ENCODE measurements at regions not wholly inside any gene's neighbourhood (a gene's known extent, or its start where the extent isn't known, plus 50 kb on each side); places are given as distances from the start of the nearest gene placed in this dataset.

GRCh38 chr2:193847130-193847529, 1652.4 kb upstream of the TMEFF2 start:
- Histone ChIP-seq H3K9me2 (replicated peaks; ENCODE audit: insufficient read depth, low read length) (no peaks in the 10 kb centered on the region), H3K27me3 (replicated peaks; ENCODE audit: insufficient read depth, low read length) (no peaks in the 10 kb centered on the region), H4K20me1 (ENCODE audit: insufficient read depth, low read length) (no peaks in the 10 kb centered on the region), H3F3A (ENCODE audit: insufficient read depth, low read length) (no peaks in the 10 kb centered on the region), H3K9me3 (replicated peaks; ENCODE audit: insufficient read depth, low read length) (no peaks in the 10 kb centered on the region), H3K36me3 (replicated peaks; ENCODE audit: insufficient read depth, low read length) (no peaks in the 10 kb centered on the region), H3K27ac (ENCODE audit: low read length) (no peak overlapping the region), H3K4me2 (ENCODE audit: low read depth, low read length) (no peak overlapping the region), H3K4me1 (ENCODE audit: low read length) (no peaks in the 10 kb centered on the region), H3K79me2 (ENCODE audit: low read length) (no peaks in the 10 kb centered on the region), H3K9ac (ENCODE audit: low read length) (no peak overlapping the region), H2AFZ (ENCODE audit: low read length) (no peak overlapping the region), H3K4me3 (ENCODE audit: low read length) (no peak overlapping the region)
- TF ChIP-seq EZH2 (optimal IDR thresholded peaks at IDR 0.05; ENCODE audit: low read depth, low read length) (no peak), EZH2phosphoT487 (IDR thresholded peaks at IDR 0.05; ENCODE audit: low read length) (no peak)
- TF ChIP-seq, protein P1, sequence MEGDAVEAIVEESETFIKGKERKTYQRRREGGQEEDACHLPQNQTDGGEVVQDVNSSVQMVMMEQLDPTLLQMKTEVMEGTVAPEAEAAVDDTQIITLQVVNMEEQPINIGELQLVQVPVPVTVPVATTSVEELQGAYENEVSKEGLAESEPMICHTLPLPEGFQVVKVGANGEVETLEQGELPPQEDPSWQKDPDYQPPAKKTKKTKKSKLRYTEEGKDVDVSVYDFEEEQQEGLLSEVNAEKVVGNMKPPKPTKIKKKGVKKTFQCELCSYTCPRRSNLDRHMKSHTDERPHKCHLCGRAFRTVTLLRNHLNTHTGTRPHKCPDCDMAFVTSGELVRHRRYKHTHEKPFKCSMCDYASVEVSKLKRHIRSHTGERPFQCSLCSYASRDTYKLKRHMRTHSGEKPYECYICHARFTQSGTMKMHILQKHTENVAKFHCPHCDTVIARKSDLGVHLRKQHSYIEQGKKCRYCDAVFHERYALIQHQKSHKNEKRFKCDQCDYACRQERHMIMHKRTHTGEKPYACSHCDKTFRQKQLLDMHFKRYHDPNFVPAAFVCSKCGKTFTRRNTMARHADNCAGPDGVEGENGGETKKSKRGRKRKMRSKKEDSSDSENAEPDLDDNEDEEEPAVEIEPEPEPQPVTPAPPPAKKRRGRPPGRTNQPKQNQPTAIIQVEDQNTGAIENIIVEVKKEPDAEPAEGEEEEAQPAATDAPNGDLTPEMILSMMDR (IDR thresholded peaks at IDR 0.05; ENCODE audit: low read length): no peak
- DNase-seq: no peak

DNA sequence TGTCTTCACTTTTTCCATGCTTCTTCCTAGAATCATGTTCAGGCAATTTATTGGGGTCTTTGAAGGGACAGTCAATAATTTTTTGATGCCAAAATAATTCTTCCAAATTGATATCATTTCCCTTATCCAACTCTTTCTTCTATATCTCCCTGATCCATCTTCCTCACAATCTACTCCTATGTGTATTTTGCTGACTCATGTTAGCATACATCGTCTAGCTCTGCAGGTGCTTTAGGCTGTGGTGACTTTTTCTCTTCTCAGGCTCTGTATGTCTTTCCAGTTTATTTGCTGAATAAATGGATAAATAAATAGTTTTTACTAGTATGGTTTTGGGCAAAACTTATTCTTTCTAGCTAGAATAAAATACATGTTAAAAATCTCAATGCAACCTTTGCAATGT, 1650.9 kb upstream of the TMEFF2 start:
- Histone ChIP-seq H3K9ac (ENCODE audit: low read length) (no peak overlapping the region), H2AFZ (ENCODE audit: low read length) (no peak overlapping the region), H3K27me3 (replicated peaks; ENCODE audit: insufficient read depth, low read length) (no peaks in the 10 kb centered on the region), H3K36me3 (replicated peaks; ENCODE audit: insufficient read depth, low read length) (no peaks in the 10 kb centered on the region), H3K4me2 (ENCODE audit: low read depth, low read length) (no peak overlapping the region), H3F3A (ENCODE audit: insufficient read depth, low read length) (no peaks in the 10 kb centered on the region), H3K79me2 (ENCODE audit: low read length) (no peaks in the 10 kb centered on the region), H4K20me1 (ENCODE audit: insufficient read depth, low read length) (no peaks in the 10 kb centered on the region), H3K27ac (ENCODE audit: low read length) (no peak overlapping the region), H3K9me3 (replicated peaks; ENCODE audit: insufficient read depth, low read length) (no peaks in the 10 kb centered on the region), H3K9me2 (replicated peaks; ENCODE audit: insufficient read depth, low read length) (no peaks in the 10 kb centered on the region), H3K4me3 (ENCODE audit: low read length) (no peak overlapping the region), H3K4me1 (ENCODE audit: low read length) (no peaks in the 10 kb centered on the region)
- no peak for DNase-seq
- no peak for TF ChIP-seq EZH2phosphoT487 (IDR thresholded peaks at IDR 0.05; ENCODE audit: low read length)
- TF ChIP-seq, protein P1 (IDR thresholded peaks at IDR 0.05; ENCODE audit: low read length): no peak
- no peak for TF ChIP-seq EZH2 (optimal IDR thresholded peaks at IDR 0.05; ENCODE audit: low read depth, low read length)

- H3K4me2 ChIP-seq (ENCODE audit: low read depth, low read length): no peak overlapping the region
- no peak overlapping the region for H3K9ac ChIP-seq (ENCODE audit: low read length)
- no peak overlapping the region for H2AFZ ChIP-seq (ENCODE audit: low read length)
Observed at GRCh38 chr2:193843675-193844074, 1648.9 kb upstream of the TMEFF2 start.

More at GRCh38 chr2:193843675-193844074, 1648.9 kb upstream of the TMEFF2 start:
- no peaks in the 10 kb centered on the region for H3F3A ChIP-seq (ENCODE audit: insufficient read depth, low read length)
- no peaks in the 10 kb centered on the region for H3K27me3 ChIP-seq (replicated peaks; ENCODE audit: insufficient read depth, low read length)
- no peaks in the 10 kb centered on the region for H3K9me2 ChIP-seq (replicated peaks; ENCODE audit: insufficient read depth, low read length)
- no peaks in the 10 kb centered on the region for H3K4me1 ChIP-seq (ENCODE audit: low read length)
- no peak overlapping the region for H3K4me3 ChIP-seq (ENCODE audit: low read length)
- no peak for DNase-seq
- no peaks in the 10 kb centered on the region for H3K36me3 ChIP-seq (replicated peaks; ENCODE audit: insufficient read depth, low read length)
- no peaks in the 10 kb centered on the region for H3K79me2 ChIP-seq (ENCODE audit: low read length)
- H4K20me1 ChIP-seq (ENCODE audit: insufficient read depth, low read length): no peaks in the 10 kb centered on the region
- H3K27ac ChIP-seq (ENCODE audit: low read length): no peak overlapping the region
- H3K9me3 ChIP-seq (replicated peaks; ENCODE audit: insufficient read depth, low read length): no peaks in the 10 kb centered on the region
- TF ChIP-seq, protein P1 (IDR thresholded peaks at IDR 0.05; ENCODE audit: low read length): no peak
- no peak for TF ChIP-seq EZH2 (optimal IDR thresholded peaks at IDR 0.05; ENCODE audit: low read depth, low read length)
